ENCODE measurements at regions not wholly inside any gene's neighbourhood (a gene's known extent, or its start where the extent isn't known, plus 50 kb on each side); places are given as distances from the start of the nearest gene placed in this dataset.

DNA sequence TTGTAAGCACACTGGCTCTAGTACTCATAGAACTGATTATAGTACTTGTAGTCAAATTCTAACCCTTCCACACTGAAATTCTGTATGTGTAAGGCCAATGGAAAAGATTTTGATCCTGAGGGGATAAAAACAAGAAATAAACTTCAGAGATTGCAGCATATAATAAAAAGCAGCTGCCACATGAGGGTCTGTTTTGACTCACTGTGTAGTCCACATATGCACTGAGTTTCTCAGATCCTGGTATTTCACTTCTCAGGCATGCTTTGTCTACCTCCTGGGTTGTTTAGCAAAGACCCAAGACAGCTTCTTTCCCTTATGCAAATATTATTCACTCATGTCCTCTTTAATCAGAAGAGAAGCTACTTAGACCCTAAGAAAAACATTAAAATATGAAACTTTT is 71.1 kb upstream of the SLC5A12 start:
- dilution Hi-C loops (cut with MboI; ENCODE audit: extremely low pct_ligation_motif_present, low sequenced_read_pairs): no loop called here
- DNase-seq (ENCODE audit: low read depth, low spot score) (no peak), FAIRE-seq (no peak)
- H2AFZ ChIP-seq (ENCODE audit: low read depth, low read length): no peak overlapping the region
- no peaks in the 10 kb centered on the region for H3K36me3 ChIP-seq (ENCODE audit: control insufficient read depth in 2 of 2, extremely low read depth in 1 of 2, insufficient read depth in 2 of 2, low read length in 2 of 2)
- no peaks in the 10 kb centered on the region for H3K79me2 ChIP-seq (ENCODE audit: control insufficient read depth, insufficient read depth, low read length)
- no peaks in the 10 kb centered on the region for H3K27me3 ChIP-seq (ENCODE audit: control insufficient read depth in 2 of 2, insufficient read depth in 2 of 2, low read length in 2 of 2)
- TF ChIP-seq POLR2AphosphoS5 (IDR thresholded peaks at IDR 0.05; ENCODE audit: insufficient read depth, low read depth, low read length) (no peak), GATA2 (IDR thresholded peaks at IDR 0.05; ENCODE audit: insufficient read depth, insufficient read length, low read depth, low read length) (no peak), JUN (IDR thresholded peaks at IDR 0.05; ENCODE audit: borderline replicate concordance, insufficient read depth, insufficient read length, low read depth) (no peak), MYC (IDR thresholded peaks at IDR 0.05; ENCODE audit: low read depth, low read length) (no peak), FOS (IDR thresholded peaks at IDR 0.05; ENCODE audit: borderline replicate concordance, insufficient read depth, low read length) (no peak), EZH2 (IDR thresholded peaks at IDR 0.05; ENCODE audit: borderline replicate concordance, low read depth, low read length, severe bottlenecking) (no peak), POLR2A (IDR thresholded peaks at IDR 0.05; ENCODE audit: low read depth, low read length) (no peak)
- TF ChIP-seq, protein P1, sequence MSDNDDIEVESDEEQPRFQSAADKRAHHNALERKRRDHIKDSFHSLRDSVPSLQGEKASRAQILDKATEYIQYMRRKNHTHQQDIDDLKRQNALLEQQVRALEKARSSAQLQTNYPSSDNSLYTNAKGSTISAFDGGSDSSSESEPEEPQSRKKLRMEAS (IDR thresholded peaks at IDR 0.05; ENCODE audit: insufficient read depth, insufficient read length): no peak
- TF ChIP-seq, protein P2, sequence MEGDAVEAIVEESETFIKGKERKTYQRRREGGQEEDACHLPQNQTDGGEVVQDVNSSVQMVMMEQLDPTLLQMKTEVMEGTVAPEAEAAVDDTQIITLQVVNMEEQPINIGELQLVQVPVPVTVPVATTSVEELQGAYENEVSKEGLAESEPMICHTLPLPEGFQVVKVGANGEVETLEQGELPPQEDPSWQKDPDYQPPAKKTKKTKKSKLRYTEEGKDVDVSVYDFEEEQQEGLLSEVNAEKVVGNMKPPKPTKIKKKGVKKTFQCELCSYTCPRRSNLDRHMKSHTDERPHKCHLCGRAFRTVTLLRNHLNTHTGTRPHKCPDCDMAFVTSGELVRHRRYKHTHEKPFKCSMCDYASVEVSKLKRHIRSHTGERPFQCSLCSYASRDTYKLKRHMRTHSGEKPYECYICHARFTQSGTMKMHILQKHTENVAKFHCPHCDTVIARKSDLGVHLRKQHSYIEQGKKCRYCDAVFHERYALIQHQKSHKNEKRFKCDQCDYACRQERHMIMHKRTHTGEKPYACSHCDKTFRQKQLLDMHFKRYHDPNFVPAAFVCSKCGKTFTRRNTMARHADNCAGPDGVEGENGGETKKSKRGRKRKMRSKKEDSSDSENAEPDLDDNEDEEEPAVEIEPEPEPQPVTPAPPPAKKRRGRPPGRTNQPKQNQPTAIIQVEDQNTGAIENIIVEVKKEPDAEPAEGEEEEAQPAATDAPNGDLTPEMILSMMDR (IDR thresholded peaks at IDR 0.05; ENCODE audit: extremely low read depth in 1 of 2, insufficient read depth in 1 of 2, low read depth in 1 of 2, low read length in 2 of 2): no peak
- H3K27ac ChIP-seq (ENCODE audit: insufficient read depth, low read depth, low read length): no peak overlapping the region
- no peaks in the 10 kb centered on the region for H3K4me1 ChIP-seq (ENCODE audit: control insufficient read depth, extremely low read depth, insufficient read depth, low read length)
- no peaks in the 10 kb centered on the region for H3K9me1 ChIP-seq (replicated peaks; ENCODE audit: control insufficient read depth, extremely low read depth, insufficient read depth, low read length)
- no TSS peak for BruUV-seq (replicated peaks)
- H4K20me1 ChIP-seq (replicated peaks; ENCODE audit: control insufficient read depth, extremely low read depth, insufficient read depth, low read length): no peaks in the 10 kb centered on the region
- no peak overlapping the region for H3K4me2 ChIP-seq (ENCODE audit: insufficient read depth, low read length)
- H3K9me3 ChIP-seq (replicated peaks; ENCODE audit: control insufficient read depth, insufficient read depth, low read length): no peaks in the 10 kb centered on the region
- H3K9ac ChIP-seq (replicated peaks; ENCODE audit: extremely low read depth, insufficient read depth, low read length): no peak overlapping the region
- no peak overlapping the region for H3K4me3 ChIP-seq (replicated peaks in 1 of 3; ENCODE audit: insufficient read depth in 1 of 3, low read depth in 1 of 3, low read length in 3 of 3)
- ChIA-PET CTCF (no interaction called here), POLR2A (no interaction called here)
- intact Hi-C loops (cut with micrococcal nuclease): no loop called here

Measured in endothelial cell of umbilical vein (primary cell).